Stimulated activated naive CD8-positive, alpha-beta T cell treated with anti-CD3 and anti-CD28 coated beads, Interleukin-15, amount 100 ng/mL, for 72 hours (primary cell): ENCODE measurements at regions not wholly inside any gene's neighbourhood (a gene's known extent, or its start where the extent isn't known, plus 50 kb on each side); places are given as distances from the start of the nearest gene placed in this dataset.

ENCODE experiments used
- ATAC-seq: fragments of 150-1000 bp; cut with Tn5 transposase; 2 replicates; pipeline ENCODE4 v1.10.0; 2021; ENCODE audit warnings: mild to moderate bottlenecking, moderate library complexity
- DNase-seq, 2 donors: peaks; one replicate each; pipeline ENCODE4 v3.0.0; 2021 to 2022
- H3K27ac Mint-ChIP-seq, 2 donors: one replicate each; pipeline ENCODE4 v1.8.0; 2022; ENCODE audit warnings: mild to moderate bottlenecking in 2 of 2, mixed read lengths in 2 of 2, moderate library complexity in 2 of 2
- H3K27me3 Mint-ChIP-seq: one replicate; pipeline ENCODE4 v1.8.0; 2022; ENCODE audit warnings: mixed read lengths
- H3K4me1 Mint-ChIP-seq: one replicate; pipeline ENCODE4 v1.8.0; 2022; ENCODE audit warnings: mild to moderate bottlenecking, mixed read lengths
- H3K4me3 Mint-ChIP-seq, 2 donors: one replicate each; pipeline ENCODE4 v1.8.0; 2022; ENCODE audit warnings: mild to moderate bottlenecking in 2 of 2, mixed read lengths in 2 of 2, moderate library complexity in 1 of 2
- H3K9me3 Mint-ChIP-seq, 2 donors: one replicate each; pipeline ENCODE4 v1.8.0; 2022; ENCODE audit warnings: mixed read lengths in 2 of 2

- no peak overlapping the region for H3K27ac Mint-ChIP-seq
- no peak for DNase-seq
- H3K4me1 Mint-ChIP-seq: no peaks in the 10 kb centered on the region
- no peak overlapping the region for H3K4me3 Mint-ChIP-seq
- H3K9me3 Mint-ChIP-seq: no peaks in the 10 kb centered on the region
- H3K27me3 Mint-ChIP-seq: peaks cover 33% of the 10 kb centered on the region
- no peak for ATAC-seq
Measured at GRCh38 chr5:61732369-61732768, 400.3 kb downstream of the ZSWIM6 start.

- DNase-seq: no peak
- H3K9me3 Mint-ChIP-seq: no peaks in the 10 kb centered on the region
- no peak for ATAC-seq
- H3K27ac Mint-ChIP-seq: no peak overlapping the region
- H3K27me3 Mint-ChIP-seq: peaks cover 33% of the 10 kb centered on the region
- no peak overlapping the region for H3K4me3 Mint-ChIP-seq
- H3K4me1 Mint-ChIP-seq: no peaks in the 10 kb centered on the region
Measured at GRCh38 chr5:61732796-61733195, 400.7 kb downstream of the ZSWIM6 start.

- Mint-ChIP-seq H3K4me3 (no peak overlapping the region), H3K27ac (no peak overlapping the region), H3K9me3 (no peaks in the 10 kb centered on the region), H3K4me1 (no peaks in the 10 kb centered on the region), H3K27me3 (peaks cover 27% of the 10 kb centered on the region)
- ATAC-seq (peak; percentile 11), DNase-seq (no peak)
Measured at GRCh38 chr5:61734001-61734400, 401.9 kb downstream of the ZSWIM6 start.

GRCh38 chr5:61734966-61735365, 402.9 kb downstream of the ZSWIM6 start:
- no peak for DNase-seq
- Mint-ChIP-seq H3K9me3 (no peaks in the 10 kb centered on the region), H3K27ac (no peak overlapping the region), H3K4me1 (no peaks in the 10 kb centered on the region), H3K4me3 (no peak overlapping the region), H3K27me3 (peaks cover 20% of the 10 kb centered on the region)
- no peak for ATAC-seq

- no peak for ATAC-seq
- no peak overlapping the region for H3K4me3 Mint-ChIP-seq
- H3K9me3 Mint-ChIP-seq: no peaks in the 10 kb centered on the region
- no peak for DNase-seq
- no peak overlapping the region for H3K27ac Mint-ChIP-seq
- no peaks in the 10 kb centered on the region for H3K4me1 Mint-ChIP-seq
- peaks cover 20% of the 10 kb centered on the region for H3K27me3 Mint-ChIP-seq
Measured at GRCh38 chr5:61735531-61735930, 403.5 kb downstream of the ZSWIM6 start.

GRCh38 chr5:61735995-61736394, 403.9 kb downstream of the ZSWIM6 start:
- DNase-seq: no peak
- Mint-ChIP-seq H3K27ac (no peak overlapping the region), H3K4me1 (no peaks in the 10 kb centered on the region), H3K9me3 (no peaks in the 10 kb centered on the region), H3K4me3 (no peak overlapping the region), H3K27me3 (peaks cover 18% of the 10 kb centered on the region)
- ATAC-seq: no peak

- no peak for DNase-seq
- H3K4me3 Mint-ChIP-seq: no peak overlapping the region
- H3K9me3 Mint-ChIP-seq: no peaks in the 10 kb centered on the region
- H3K27me3 Mint-ChIP-seq: peaks cover 6% of the 10 kb centered on the region
- H3K4me1 Mint-ChIP-seq: no peaks in the 10 kb centered on the region
- no peak for ATAC-seq
- H3K27ac Mint-ChIP-seq: no peak overlapping the region
Measured at GRCh38 chr5:61737301-61737963, 405.4 kb downstream of the ZSWIM6 start.

- DNase-seq (no peak), ATAC-seq (no peak)
- Mint-ChIP-seq H3K4me3 (no peak overlapping the region), H3K4me1 (no peaks in the 10 kb centered on the region), H3K27me3 (peaks cover under 1% of the 10 kb centered on the region), H3K9me3 (no peaks in the 10 kb centered on the region), H3K27ac (no peak overlapping the region)
Measured at GRCh38 chr5:61737964-61738340, 405.9 kb downstream of the ZSWIM6 start.

GRCh38 chr5:61738446-61738845, 406.4 kb downstream of the ZSWIM6 start:
- H3K27ac Mint-ChIP-seq: peak overlapping the region in 1 of 2 donors; percentile 7
- H3K4me1 Mint-ChIP-seq: no peaks in the 10 kb centered on the region
- ATAC-seq (no peak), DNase-seq (no peak)
- H3K4me3 Mint-ChIP-seq: no peak overlapping the region
- no peaks in the 10 kb centered on the region for H3K9me3 Mint-ChIP-seq
- H3K27me3 Mint-ChIP-seq: no peaks in the 10 kb centered on the region

GRCh38 chr5:61744690-61745619, 412.9 kb downstream of the ZSWIM6 start:
- ATAC-seq: peak; percentile 45
- H3K4me1 Mint-ChIP-seq: no peaks in the 10 kb centered on the region
- no peaks in the 10 kb centered on the region for H3K27me3 Mint-ChIP-seq
- no peak overlapping the region for H3K4me3 Mint-ChIP-seq
- H3K27ac Mint-ChIP-seq: no peak overlapping the region
- peaks cover 1 to 12% of the 10 kb centered on the region in 2 donors for H3K9me3 Mint-ChIP-seq
- DNase-seq: no peak

- no peak for ATAC-seq
- H3K9me3 Mint-ChIP-seq: peaks cover 4 to 15% of the 10 kb centered on the region in 2 donors
Measured at GRCh38 chr5:61746831-61747575, 414.9 kb downstream of the ZSWIM6 start.

GRCh38 chr5:61748121-61748520, 416.1 kb downstream of the ZSWIM6 start:
- no peak for DNase-seq
- Mint-ChIP-seq H3K27me3 (no peaks in the 10 kb centered on the region), H3K4me3 (no peak overlapping the region), H3K27ac (no peak overlapping the region), H3K4me1 (no peaks in the 10 kb centered on the region), H3K9me3 (peaks cover 4 to 15% of the 10 kb centered on the region in 2 donors)
- ATAC-seq: no peak

More at GRCh38 chr5:61746831-61747575, 414.9 kb downstream of the ZSWIM6 start:
- H3K27me3 Mint-ChIP-seq: no peaks in the 10 kb centered on the region
- H3K27ac Mint-ChIP-seq: peak overlapping the region in 1 of 2 donors; percentile 69
- DNase-seq: no peak
- H3K4me3 Mint-ChIP-seq: no peak overlapping the region
- H3K4me1 Mint-ChIP-seq: no peaks in the 10 kb centered on the region

GRCh38 chr5:61748651-61749050, 416.6 kb downstream of the ZSWIM6 start:
- H3K27ac Mint-ChIP-seq: no peak overlapping the region
- DNase-seq: no peak
- no peaks in the 10 kb centered on the region for H3K4me1 Mint-ChIP-seq
- H3K9me3 Mint-ChIP-seq: peaks cover 4 to 15% of the 10 kb centered on the region in 2 donors
- H3K27me3 Mint-ChIP-seq: no peaks in the 10 kb centered on the region
- ATAC-seq: no peak
- H3K4me3 Mint-ChIP-seq: no peak overlapping the region

- H3K27me3 Mint-ChIP-seq: no peaks in the 10 kb centered on the region
- no peaks in the 10 kb centered on the region for H3K4me1 Mint-ChIP-seq
- no peak for ATAC-seq
Measured at GRCh38 chr5:61752588-61752987, 420.5 kb downstream of the ZSWIM6 start.

GRCh38 chr5:61754792-61755191, 422.7 kb downstream of the ZSWIM6 start:
- DNase-seq (no peak), ATAC-seq (no peak)
- Mint-ChIP-seq H3K4me3 (no peak overlapping the region), H3K4me1 (no peaks in the 10 kb centered on the region), H3K27me3 (no peaks in the 10 kb centered on the region), H3K9me3 (peaks cover 4 to 5% of the 10 kb centered on the region in 2 donors), H3K27ac (no peak overlapping the region)

More at GRCh38 chr5:61752588-61752987, 420.5 kb downstream of the ZSWIM6 start:
- Mint-ChIP-seq H3K27ac (no peak overlapping the region), H3K4me3 (no peak overlapping the region), H3K9me3 (peaks cover 4 to 7% of the 10 kb centered on the region in 2 donors)
- DNase-seq: no peak
